Suprapubic skin (tissue), 3 donors: ENCODE measurements at regions not wholly inside any gene's neighbourhood (a gene's known extent, or its start where the extent isn't known, plus 50 kb on each side); places are given as distances from the start of the nearest gene placed in this dataset.

Experiments
- EP300 ChIP-seq: sonication (generic); formaldehyde crosslinking; IDR thresholded peaks from one replicate; pipeline ENCODE4 v1.6.1; 2017; ENCODE audit warnings: antibody characterized with exemption
- TF ChIP-seq, protein P1 (sequence below), 2 donors: fragments of 200-600 bp in 1 of 2; fragments of 450-650 bp in 1 of 2; sonication (generic) in 1 of 2; IDR thresholded peaks; one replicate each; pipeline ENCODE4 v1.5.1; 2016 to 2019; ENCODE audit warnings: antibody characterized with exemption in 2 of 2, mild to moderate bottlenecking in 1 of 2, moderate library complexity in 1 of 2

DNA sequence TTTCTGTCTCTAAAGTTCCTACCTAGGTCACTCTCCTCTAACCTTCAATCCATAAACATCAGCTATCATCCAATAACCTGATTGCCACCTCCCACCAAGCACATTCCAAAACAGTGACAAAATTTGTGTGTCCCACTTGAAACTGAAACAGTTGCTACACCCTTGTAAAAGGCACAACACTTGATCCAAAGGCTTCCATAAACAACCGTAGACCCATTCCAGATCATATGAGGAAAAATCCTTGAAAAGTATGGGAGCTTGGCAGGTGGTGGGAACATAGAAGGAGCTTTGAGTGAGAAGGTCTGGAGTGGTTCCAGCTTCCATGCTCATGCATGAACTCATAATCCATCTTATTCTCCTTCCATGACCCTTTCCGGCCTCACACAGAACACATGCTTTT lies 82.0 kb upstream of the ATP1A1 start:
- TF ChIP-seq, protein P1, sequence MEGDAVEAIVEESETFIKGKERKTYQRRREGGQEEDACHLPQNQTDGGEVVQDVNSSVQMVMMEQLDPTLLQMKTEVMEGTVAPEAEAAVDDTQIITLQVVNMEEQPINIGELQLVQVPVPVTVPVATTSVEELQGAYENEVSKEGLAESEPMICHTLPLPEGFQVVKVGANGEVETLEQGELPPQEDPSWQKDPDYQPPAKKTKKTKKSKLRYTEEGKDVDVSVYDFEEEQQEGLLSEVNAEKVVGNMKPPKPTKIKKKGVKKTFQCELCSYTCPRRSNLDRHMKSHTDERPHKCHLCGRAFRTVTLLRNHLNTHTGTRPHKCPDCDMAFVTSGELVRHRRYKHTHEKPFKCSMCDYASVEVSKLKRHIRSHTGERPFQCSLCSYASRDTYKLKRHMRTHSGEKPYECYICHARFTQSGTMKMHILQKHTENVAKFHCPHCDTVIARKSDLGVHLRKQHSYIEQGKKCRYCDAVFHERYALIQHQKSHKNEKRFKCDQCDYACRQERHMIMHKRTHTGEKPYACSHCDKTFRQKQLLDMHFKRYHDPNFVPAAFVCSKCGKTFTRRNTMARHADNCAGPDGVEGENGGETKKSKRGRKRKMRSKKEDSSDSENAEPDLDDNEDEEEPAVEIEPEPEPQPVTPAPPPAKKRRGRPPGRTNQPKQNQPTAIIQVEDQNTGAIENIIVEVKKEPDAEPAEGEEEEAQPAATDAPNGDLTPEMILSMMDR (IDR thresholded peaks at IDR 0.05) = no peak
- TF ChIP-seq EP300 = no peak
